Stimulated activated naive B cell treated with anti-CD40 and anti-IgM and Interleukin-4, amounts not matched to agents 10 μg/mL and 1 μg/mL and 100 μg/mL, for 72 hours (primary cell): ENCODE measurements at regions not wholly inside any gene's neighbourhood (a gene's known extent, or its start where the extent isn't known, plus 50 kb on each side); places are given as distances from the start of the nearest gene placed in this dataset.

Experiments used
- ATAC-seq, 2 donors: fragments of 150-1000 bp; cut with Tn5 transposase; replicated peaks; 2 replicates each; pipeline ENCODE4 v1.10.0; 2021; ENCODE audit warnings: moderate library complexity in 1 of 2
- DNase-seq: peaks from one replicate; pipeline ENCODE4 v3.0.0; 2021
- H3K27ac Mint-ChIP-seq: one replicate; pipeline ENCODE4 v1.8.0; 2022; ENCODE audit warnings: mild to moderate bottlenecking, mixed read lengths
- H3K27me3 Mint-ChIP-seq, 2 donors: one replicate each; pipeline ENCODE4 v1.8.0; 2022; ENCODE audit warnings: mixed read lengths in 2 of 2
- H3K36me3 Mint-ChIP-seq, 2 donors: one replicate each; pipeline ENCODE4 v1.8.0; 2022; ENCODE audit warnings: mixed read lengths in 2 of 2, mild to moderate bottlenecking in 1 of 2
- H3K4me1 Mint-ChIP-seq, 2 donors: one replicate each; pipeline ENCODE4 v1.8.0; 2022; ENCODE audit warnings: mixed read lengths in 2 of 2, mild to moderate bottlenecking in 1 of 2
- H3K4me3 Mint-ChIP-seq, 2 donors: one replicate each; pipeline ENCODE4 v1.8.0; 2022; ENCODE audit warnings: mild to moderate bottlenecking in 2 of 2, mixed read lengths in 2 of 2, moderate library complexity in 1 of 2
- H3K9me3 Mint-ChIP-seq, 2 donors: one replicate each; pipeline ENCODE4 v1.8.0; 2022; ENCODE audit warnings: mixed read lengths in 2 of 2, mild to moderate bottlenecking in 1 of 2

GRCh38 chr2:163471947-163472346 lies 263.9 kb downstream of the FIGN start:
- no peak overlapping the region for H3K27ac Mint-ChIP-seq
- H3K36me3 Mint-ChIP-seq = no peaks in the 10 kb centered on the region
- no peaks in the 10 kb centered on the region for H3K9me3 Mint-ChIP-seq
- no peak for DNase-seq
- no peaks in the 10 kb centered on the region for H3K4me1 Mint-ChIP-seq
- peaks cover 0 to 7% of the 10 kb centered on the region in 2 donors for H3K27me3 Mint-ChIP-seq
- ATAC-seq = no peak
- no peak overlapping the region for H3K4me3 Mint-ChIP-seq

- DNase-seq = no peak
- Mint-ChIP-seq H3K36me3 (no peaks in the 10 kb centered on the region), H3K4me3 (no peak overlapping the region), H3K27ac (no peak overlapping the region), H3K27me3 (peaks cover 10 to 13% of the 10 kb centered on the region in 2 donors), H3K9me3 (no peaks in the 10 kb centered on the region), H3K4me1 (no peaks in the 10 kb centered on the region)
- no peak for ATAC-seq
Measured at GRCh38 chr2:163469561-163469962, 266.2 kb downstream of the FIGN start.

- ATAC-seq (no peak), DNase-seq (no peak)
- H3K27ac Mint-ChIP-seq = no peak overlapping the region
- no peaks in the 10 kb centered on the region for H3K4me1 Mint-ChIP-seq
- H3K9me3 Mint-ChIP-seq = no peaks in the 10 kb centered on the region
- peaks cover 10 to 13% of the 10 kb centered on the region in 2 donors for H3K27me3 Mint-ChIP-seq
- no peaks in the 10 kb centered on the region for H3K36me3 Mint-ChIP-seq
- H3K4me3 Mint-ChIP-seq = no peak overlapping the region
Measured at GRCh38 chr2:163467251-163467630, 268.6 kb downstream of the FIGN start.

- no peaks in the 10 kb centered on the region for H3K9me3 Mint-ChIP-seq
- peaks cover 10 to 13% of the 10 kb centered on the region in 2 donors for H3K27me3 Mint-ChIP-seq
- DNase-seq (no peak), ATAC-seq (no peak)
- H3K4me3 Mint-ChIP-seq = no peak overlapping the region
- H3K4me1 Mint-ChIP-seq = no peaks in the 10 kb centered on the region
- no peak overlapping the region for H3K27ac Mint-ChIP-seq
- no peaks in the 10 kb centered on the region for H3K36me3 Mint-ChIP-seq
Measured at GRCh38 chr2:163466331-163467250, 269.2 kb downstream of the FIGN start.

- Mint-ChIP-seq H3K4me1 (no peaks in the 10 kb centered on the region), H3K27ac (no peak overlapping the region)
Measured at GRCh38 chr2:163465440-163465839, 270.4 kb downstream of the FIGN start.

GRCh38 chr2:163463411-163463810 lies 272.4 kb downstream of the FIGN start:
- H3K4me3 Mint-ChIP-seq = no peak overlapping the region
- H3K27me3 Mint-ChIP-seq = peaks cover 6 to 10% of the 10 kb centered on the region in 2 donors

More at GRCh38 chr2:163465440-163465839, 270.4 kb downstream of the FIGN start:
- DNase-seq (no peak), ATAC-seq (no peak)
- H3K36me3 Mint-ChIP-seq = no peaks in the 10 kb centered on the region
- no peaks in the 10 kb centered on the region for H3K9me3 Mint-ChIP-seq
- H3K27me3 Mint-ChIP-seq = peaks cover 10 to 13% of the 10 kb centered on the region in 2 donors
- H3K4me3 Mint-ChIP-seq = no peak overlapping the region

GRCh38 chr2:163462993-163463392 lies 272.8 kb downstream of the FIGN start:
- Mint-ChIP-seq H3K36me3 (no peaks in the 10 kb centered on the region), H3K27me3 (peaks cover 9 to 10% of the 10 kb centered on the region in 2 donors), H3K27ac (no peak overlapping the region), H3K4me3 (no peak overlapping the region), H3K4me1 (no peaks in the 10 kb centered on the region), H3K9me3 (no peaks in the 10 kb centered on the region)
- DNase-seq (no peak), ATAC-seq (no peak)

More at GRCh38 chr2:163463411-163463810, 272.4 kb downstream of the FIGN start:
- Mint-ChIP-seq H3K4me1 (no peaks in the 10 kb centered on the region), H3K9me3 (no peaks in the 10 kb centered on the region), H3K36me3 (no peaks in the 10 kb centered on the region), H3K27ac (no peak overlapping the region)
- ATAC-seq (no peak), DNase-seq (no peak)

GRCh38 chr2:163459986-163460385 lies 275.8 kb downstream of the FIGN start:
- Mint-ChIP-seq H3K9me3 (no peaks in the 10 kb centered on the region), H3K27me3 (peaks cover 4 to 9% of the 10 kb centered on the region in 2 donors), H3K27ac (no peak overlapping the region), H3K4me3 (no peak overlapping the region), H3K4me1 (no peaks in the 10 kb centered on the region), H3K36me3 (no peaks in the 10 kb centered on the region)
- ATAC-seq (no peak), DNase-seq (no peak)

- Mint-ChIP-seq H3K4me3 (no peak overlapping the region), H3K27ac (no peak overlapping the region), H3K27me3 (peaks cover 4 to 9% of the 10 kb centered on the region in 2 donors), H3K36me3 (no peaks in the 10 kb centered on the region), H3K9me3 (no peaks in the 10 kb centered on the region), H3K4me1 (no peaks in the 10 kb centered on the region)
- DNase-seq = no peak
- no peak for ATAC-seq
Measured at GRCh38 chr2:163456953-163457743, 278.7 kb downstream of the FIGN start.

GRCh38 chr2:163455815-163456214 lies 280.0 kb downstream of the FIGN start:
- DNase-seq (no peak), ATAC-seq (no peak)
- Mint-ChIP-seq H3K9me3 (no peaks in the 10 kb centered on the region), H3K4me1 (no peaks in the 10 kb centered on the region), H3K27ac (no peak overlapping the region), H3K36me3 (no peaks in the 10 kb centered on the region), H3K27me3 (peaks cover 4 to 9% of the 10 kb centered on the region in 2 donors), H3K4me3 (no peak overlapping the region)

GRCh38 chr2:163453920-163454319 lies 281.9 kb downstream of the FIGN start:
- no peak overlapping the region for H3K27ac Mint-ChIP-seq
- DNase-seq (no peak), ATAC-seq (no peak)
- H3K4me3 Mint-ChIP-seq = no peak overlapping the region
- peaks cover 4 to 9% of the 10 kb centered on the region in 2 donors for H3K27me3 Mint-ChIP-seq
- no peaks in the 10 kb centered on the region for H3K36me3 Mint-ChIP-seq
- H3K9me3 Mint-ChIP-seq = peaks cover 0 to 4% of the 10 kb centered on the region in 2 donors
- H3K4me1 Mint-ChIP-seq = no peaks in the 10 kb centered on the region

GRCh38 chr2:163441603-163442002 lies 294.2 kb downstream of the FIGN start:
- Mint-ChIP-seq H3K4me3 (no peak overlapping the region), H3K4me1 (no peaks in the 10 kb centered on the region), H3K27ac (no peak overlapping the region), H3K27me3 (peaks cover 15 to 19% of the 10 kb centered on the region in 2 donors), H3K9me3 (peaks cover 0 to 3% of the 10 kb centered on the region in 2 donors), H3K36me3 (no peaks in the 10 kb centered on the region)
- no peak for DNase-seq
- no peak for ATAC-seq

- Mint-ChIP-seq H3K9me3 (peaks cover 0 to 3% of the 10 kb centered on the region in 2 donors), H3K4me1 (peaks cover 2 to 11% of the 10 kb centered on the region in 2 donors), H3K4me3 (no peak overlapping the region), H3K27me3 (peaks cover 8 to 14% of the 10 kb centered on the region in 2 donors), H3K36me3 (no peaks in the 10 kb centered on the region), H3K27ac (no peak overlapping the region)
- ATAC-seq = no peak
- DNase-seq = no peak
Measured at GRCh38 chr2:163436963-163437362, 298.8 kb downstream of the FIGN start.

- ATAC-seq (no peak), DNase-seq (no peak)
- no peak overlapping the region for H3K27ac Mint-ChIP-seq
- H3K27me3 Mint-ChIP-seq = no peaks in the 10 kb centered on the region
- H3K4me3 Mint-ChIP-seq = no peak overlapping the region
- H3K9me3 Mint-ChIP-seq = peaks cover 1 to 6% of the 10 kb centered on the region in 2 donors
- H3K4me1 Mint-ChIP-seq = peaks cover 2 to 7% of the 10 kb centered on the region in 2 donors
- H3K36me3 Mint-ChIP-seq = no peaks in the 10 kb centered on the region
Measured at GRCh38 chr2:163428187-163428586, 307.6 kb downstream of the FIGN start.
